Activated naive CD4-positive, alpha-beta T cell treated with anti-CD3 and anti-CD28 coated beads, Interleukin-2, amount 10 ng/mL, durations not matched to agents 7 days and 5 days (primary cell): ENCODE measurements at regions not wholly inside any gene's neighbourhood (a gene's known extent, or its start where the extent isn't known, plus 50 kb on each side); places are given as distances from the start of the nearest gene placed in this dataset.
"Not testable (repeated sequence)": the region's sequence is repeated elsewhere in the genome, so short reads cannot be mapped to it uniquely, and the experiment has no call there.

Source experiments
- CTCF ChIA-PET: fragments of 350-600 bp; sonication (Branson Sonifier 250); formaldehyde crosslinking; loops from one replicate; lab custom pipeline; 2021; ENCODE audit warnings: antibody characterized with exemption; lab: Charles Lee
- DNase-seq: peaks from one replicate; pipeline ENCODE4 v3.0.0-alpha.2; 2020
- H3K27ac Mint-ChIP-seq: one replicate; pipeline ENCODE4 v1.8.0; 2021; ENCODE audit warnings: mild to moderate bottlenecking, moderate library complexity, mixed read lengths
- H3K27me3 Mint-ChIP-seq: one replicate; pipeline ENCODE4 v1.8.0; 2021; ENCODE audit warnings: mild to moderate bottlenecking, mixed read lengths
- H3K36me3 Mint-ChIP-seq: one replicate; pipeline ENCODE4 v1.8.0; 2021; ENCODE audit warnings: mixed read lengths
- H3K4me1 Mint-ChIP-seq: one replicate; pipeline ENCODE4 v1.8.0; 2021; ENCODE audit warnings: mixed read lengths
- H3K4me3 Mint-ChIP-seq: one replicate; pipeline ENCODE4 v1.8.0; 2021; ENCODE audit warnings: mild to moderate bottlenecking, moderate library complexity, mixed read lengths
- H3K9me3 Mint-ChIP-seq: one replicate; pipeline ENCODE4 v1.8.0; 2021; ENCODE audit warnings: mixed read lengths

GRCh38 chr4:138458751-138459150 lies 216.6 kb upstream of the SLC7A11 start:
- CTCF ChIA-PET: no interaction called here
- no peak overlapping the region for H3K27ac Mint-ChIP-seq
- H3K27me3 Mint-ChIP-seq: no peaks in the 10 kb centered on the region
- H3K36me3 Mint-ChIP-seq: no peaks in the 10 kb centered on the region
- peaks cover 3% of the 10 kb centered on the region for H3K9me3 Mint-ChIP-seq
- DNase-seq: no peak
- H3K4me3 Mint-ChIP-seq: no peak overlapping the region
- H3K4me1 Mint-ChIP-seq: no peaks in the 10 kb centered on the region

GRCh38 chr4:138456349-138456748 lies 214.2 kb upstream of the SLC7A11 start:
- DNase-seq, H3K36me3 Mint-ChIP-seq, H3K4me1 Mint-ChIP-seq, H3K27me3 Mint-ChIP-seq, H3K9me3 Mint-ChIP-seq, H3K27ac Mint-ChIP-seq, H3K4me3 Mint-ChIP-seq, CTCF ChIA-PET: not testable (repeated sequence)

- H3K9me3 Mint-ChIP-seq: peaks cover 3% of the 10 kb centered on the region
- DNase-seq: no peak
- H3K27ac Mint-ChIP-seq: no peak overlapping the region
- no peaks in the 10 kb centered on the region for H3K36me3 Mint-ChIP-seq
- H3K27me3 Mint-ChIP-seq: no peaks in the 10 kb centered on the region
- CTCF ChIA-PET: no interaction called here
- H3K4me1 Mint-ChIP-seq: no peaks in the 10 kb centered on the region
- no peak overlapping the region for H3K4me3 Mint-ChIP-seq
Observed at GRCh38 chr4:138455097-138455496, 212.9 kb upstream of the SLC7A11 start.

- Mint-ChIP-seq H3K4me1 (no peaks in the 10 kb centered on the region), H3K27me3 (no peaks in the 10 kb centered on the region), H3K4me3 (no peak overlapping the region), H3K9me3 (peaks cover 3% of the 10 kb centered on the region), H3K36me3 (no peaks in the 10 kb centered on the region), H3K27ac (no peak overlapping the region)
- CTCF ChIA-PET: no interaction called here
- DNase-seq: no peak
Observed at GRCh38 chr4:138452826-138453225, 210.7 kb upstream of the SLC7A11 start.

- Mint-ChIP-seq H3K4me3 (no peak overlapping the region), H3K36me3 (no peaks in the 10 kb centered on the region), H3K27ac (no peak overlapping the region), H3K27me3 (no peaks in the 10 kb centered on the region), H3K9me3 (peaks cover 3% of the 10 kb centered on the region), H3K4me1 (no peaks in the 10 kb centered on the region)
- CTCF ChIA-PET: no interaction called here
- DNase-seq: no peak
Observed at GRCh38 chr4:138451276-138451663, 209.1 kb upstream of the SLC7A11 start.

GRCh38 chr4:138450546-138451275 lies 208.6 kb upstream of the SLC7A11 start:
- H3K27ac Mint-ChIP-seq: no peak overlapping the region
- peaks cover 1% of the 10 kb centered on the region for H3K9me3 Mint-ChIP-seq
- no peak for DNase-seq
- no peak overlapping the region for H3K4me3 Mint-ChIP-seq
- no peaks in the 10 kb centered on the region for H3K27me3 Mint-ChIP-seq
- no peaks in the 10 kb centered on the region for H3K4me1 Mint-ChIP-seq
- no peaks in the 10 kb centered on the region for H3K36me3 Mint-ChIP-seq
- CTCF ChIA-PET: no interaction called here

GRCh38 chr4:138449938-138450337 lies 207.8 kb upstream of the SLC7A11 start:
- Mint-ChIP-seq H3K4me3 (no peak overlapping the region), H3K9me3 (no peaks in the 10 kb centered on the region), H3K36me3 (no peaks in the 10 kb centered on the region), H3K4me1 (no peaks in the 10 kb centered on the region), H3K27ac (no peak overlapping the region), H3K27me3 (no peaks in the 10 kb centered on the region)
- CTCF ChIA-PET: no interaction called here
- DNase-seq: no peak

- no peak for DNase-seq
- Mint-ChIP-seq H3K36me3 (no peaks in the 10 kb centered on the region), H3K27me3 (no peaks in the 10 kb centered on the region), H3K4me3 (no peak overlapping the region), H3K9me3 (no peaks in the 10 kb centered on the region), H3K4me1 (no peaks in the 10 kb centered on the region), H3K27ac (no peak overlapping the region)
- CTCF ChIA-PET: no interaction called here
Observed at GRCh38 chr4:138448169-138448568, 206.0 kb upstream of the SLC7A11 start.

GRCh38 chr4:138446456-138446855 lies 204.3 kb upstream of the SLC7A11 start:
- Mint-ChIP-seq H3K36me3 (no peaks in the 10 kb centered on the region), H3K4me1 (no peaks in the 10 kb centered on the region), H3K9me3 (no peaks in the 10 kb centered on the region), H3K27me3 (no peaks in the 10 kb centered on the region), H3K4me3 (no peak overlapping the region), H3K27ac (no peak overlapping the region)
- CTCF ChIA-PET: no interaction called here
- no peak for DNase-seq

GRCh38 chr4:138445098-138445497 lies 202.9 kb upstream of the SLC7A11 start:
- Mint-ChIP-seq H3K9me3 (no peaks in the 10 kb centered on the region), H3K27me3 (no peaks in the 10 kb centered on the region), H3K27ac (no peak overlapping the region), H3K4me1 (no peaks in the 10 kb centered on the region), H3K4me3 (no peak overlapping the region), H3K36me3 (no peaks in the 10 kb centered on the region)
- CTCF ChIA-PET: no interaction called here
- no peak for DNase-seq

- no peaks in the 10 kb centered on the region for H3K27me3 Mint-ChIP-seq
- H3K27ac Mint-ChIP-seq: no peak overlapping the region
- H3K9me3 Mint-ChIP-seq: no peaks in the 10 kb centered on the region
- H3K4me3 Mint-ChIP-seq: no peak overlapping the region
- H3K4me1 Mint-ChIP-seq: no peaks in the 10 kb centered on the region
- CTCF ChIA-PET: no interaction called here
- DNase-seq: no peak
- H3K36me3 Mint-ChIP-seq: no peaks in the 10 kb centered on the region
Observed at GRCh38 chr4:138444260-138444659, 202.1 kb upstream of the SLC7A11 start.

- Mint-ChIP-seq H3K27ac (no peak overlapping the region), H3K9me3 (no peaks in the 10 kb centered on the region), H3K4me3 (no peak overlapping the region), H3K36me3 (no peaks in the 10 kb centered on the region), H3K4me1 (no peaks in the 10 kb centered on the region), H3K27me3 (no peaks in the 10 kb centered on the region)
- no peak for DNase-seq
- CTCF ChIA-PET: no interaction called here
Observed at GRCh38 chr4:138439143-138439581, 197.0 kb upstream of the SLC7A11 start.

GRCh38 chr4:138438608-138439007 lies 196.5 kb upstream of the SLC7A11 start:
- Mint-ChIP-seq H3K27me3 (no peaks in the 10 kb centered on the region), H3K36me3 (no peaks in the 10 kb centered on the region)
- CTCF ChIA-PET: no interaction called here

GRCh38 chr4:138437263-138437851 lies 195.2 kb upstream of the SLC7A11 start:
- Mint-ChIP-seq H3K27me3 (no peaks in the 10 kb centered on the region), H3K4me3 (no peak overlapping the region), H3K36me3 (no peaks in the 10 kb centered on the region), H3K9me3 (no peaks in the 10 kb centered on the region), H3K27ac (no peak overlapping the region), H3K4me1 (no peaks in the 10 kb centered on the region)
- DNase-seq: no peak
- CTCF ChIA-PET: no interaction called here

More at GRCh38 chr4:138438608-138439007, 196.5 kb upstream of the SLC7A11 start:
- no peak overlapping the region for H3K4me3 Mint-ChIP-seq
- H3K4me1 Mint-ChIP-seq: no peaks in the 10 kb centered on the region
- no peak overlapping the region for H3K27ac Mint-ChIP-seq
- H3K9me3 Mint-ChIP-seq: no peaks in the 10 kb centered on the region
- DNase-seq: no peak

GRCh38 chr4:138435733-138436132 lies 193.6 kb upstream of the SLC7A11 start:
- H3K27me3 Mint-ChIP-seq, H3K27ac Mint-ChIP-seq, H3K4me1 Mint-ChIP-seq, H3K36me3 Mint-ChIP-seq, CTCF ChIA-PET, H3K4me3 Mint-ChIP-seq, DNase-seq, H3K9me3 Mint-ChIP-seq: not testable (repeated sequence)
